Central memory CD4-positive, alpha-beta T cell (primary cell): ENCODE measurements at regions not wholly inside any gene's neighbourhood (a gene's known extent, or its start where the extent isn't known, plus 50 kb on each side); places are given as distances from the start of the nearest gene placed in this dataset.

Experiments
- DNase-seq: peaks from one replicate; pipeline ENCODE4 v3.0.0; 2022

DNA sequence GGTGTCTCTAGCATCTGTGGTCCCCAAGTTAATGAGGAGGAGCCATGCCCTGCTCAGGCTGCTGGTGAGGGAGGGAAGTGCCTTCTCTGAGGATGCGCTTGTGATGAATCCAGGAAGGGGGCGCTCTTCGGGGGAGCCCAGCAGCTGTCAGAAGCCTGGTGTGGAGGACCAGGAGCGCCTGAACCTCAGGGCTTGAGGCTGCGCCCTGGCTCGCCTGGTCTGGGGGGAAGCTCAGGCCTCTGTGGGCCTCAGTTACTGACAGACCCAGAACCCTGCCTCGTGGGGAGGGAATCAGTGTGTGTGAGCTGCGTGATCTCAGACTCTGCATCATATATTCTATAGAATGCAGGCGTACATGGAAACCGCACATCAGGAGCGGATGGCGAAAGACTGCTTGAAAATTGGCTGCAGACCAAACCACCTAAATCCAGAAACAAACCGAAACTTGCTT is 126.1 kb downstream of the SEC14L1 start:
- DNase-seq, result no peak

GRCh38 chr17:77269696-77270681 is 129.2 kb downstream of the SEC14L1 start:
- DNase-seq, result no peak

DNA sequence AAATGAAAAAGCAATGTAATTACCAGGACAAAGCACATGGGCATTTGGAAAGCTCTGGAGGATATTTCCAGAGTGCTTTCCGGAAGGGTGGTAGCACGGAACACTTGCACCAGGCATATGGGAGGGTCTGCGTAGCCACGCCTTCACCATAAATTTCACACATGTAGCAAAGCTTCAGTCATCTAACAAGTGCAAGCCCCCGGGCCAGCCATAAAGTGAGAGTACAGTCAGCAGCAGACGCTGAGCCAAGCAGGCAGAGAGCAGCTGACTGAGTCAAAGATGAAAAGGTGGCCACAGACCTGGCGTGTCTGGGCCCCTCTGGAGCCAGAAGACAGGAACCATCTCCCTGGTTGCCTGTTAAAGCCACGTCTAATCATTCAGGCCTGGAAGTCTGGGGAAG is 130.6 kb downstream of the SEC14L1 start:
- no peak for DNase-seq

DNA sequence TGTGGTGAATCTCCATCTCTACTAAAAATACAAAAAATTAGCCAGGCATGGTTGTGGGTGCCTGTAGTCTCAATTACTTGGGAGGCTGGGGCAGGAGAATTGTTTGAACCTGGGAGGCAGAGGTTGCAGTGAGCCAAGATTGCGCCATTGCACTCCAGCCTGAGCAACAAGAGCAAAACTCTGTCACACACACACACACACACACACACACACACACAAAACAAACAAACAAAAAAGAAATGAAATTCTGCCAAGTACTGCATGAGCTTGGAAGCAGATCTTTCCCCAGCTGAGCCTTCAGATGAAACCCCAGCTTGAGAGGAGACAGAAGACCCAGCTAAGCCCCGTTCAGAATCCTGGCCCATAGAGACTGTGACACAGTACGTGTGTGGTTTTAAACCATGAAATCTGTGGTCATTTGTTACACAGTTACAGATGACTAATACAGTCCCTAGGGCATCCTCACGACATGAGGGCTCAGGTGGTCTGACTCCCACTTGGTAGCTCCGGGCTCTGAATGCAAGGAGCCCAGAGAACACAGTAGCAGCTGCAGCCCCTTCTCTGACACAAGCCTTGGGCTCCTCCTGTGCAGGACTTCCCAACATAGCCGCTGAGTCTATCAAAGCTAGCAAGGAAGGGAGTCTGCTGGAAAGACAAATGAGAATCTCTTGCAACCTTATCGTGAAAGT is 132.8 kb downstream of the SEC14L1 start:
- no peak for DNase-seq

GRCh38 chr17:77274096-77274845 is 133.5 kb downstream of the SEC14L1 start:
- no peak for DNase-seq

DNA sequence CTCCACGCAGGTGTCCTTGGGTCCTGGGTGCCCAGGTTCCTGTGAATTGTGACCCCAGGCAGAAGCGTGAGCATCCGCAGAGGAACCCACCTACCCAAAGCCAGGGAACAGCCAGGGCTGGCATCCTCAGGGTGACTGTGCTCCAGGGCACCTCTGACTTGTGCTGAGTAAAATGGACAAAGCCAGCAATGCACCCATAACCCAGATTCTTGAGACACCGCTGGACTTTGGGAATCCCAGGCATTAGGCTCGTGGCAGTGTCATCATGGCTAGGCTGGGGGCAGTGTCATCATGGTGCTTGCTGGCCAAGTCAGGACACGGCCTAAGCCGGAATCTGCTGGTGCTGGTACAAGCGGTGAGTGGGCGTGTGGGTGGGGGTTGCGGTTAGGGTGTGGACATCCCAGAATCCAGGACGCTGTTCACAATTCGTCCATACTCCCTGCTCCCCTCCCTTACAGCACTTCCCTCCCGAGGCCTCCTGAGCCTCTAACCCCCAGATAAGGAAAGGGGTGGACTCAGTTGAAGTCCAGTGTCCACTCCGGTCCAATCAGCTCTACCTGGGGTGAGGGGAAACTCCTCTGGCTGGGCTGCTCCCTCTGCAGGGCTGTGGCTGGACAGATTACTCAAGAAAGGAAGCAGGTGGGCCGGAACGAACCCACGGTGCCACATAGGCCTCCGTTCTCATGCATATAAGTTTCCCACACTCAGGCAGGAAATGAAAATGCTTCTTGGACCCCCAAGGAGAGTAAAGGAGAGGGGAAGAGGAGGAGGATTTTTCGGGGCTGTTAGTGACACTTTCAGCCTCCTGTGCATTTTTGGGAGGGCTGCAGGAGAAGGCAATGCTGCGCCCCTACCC is 138.9 kb downstream of the SEC14L1 start:
- DNase-seq, result no peak

- DNase-seq, result no peak
Observed at GRCh38 chr17:77280304-77281121, 139.7 kb downstream of the SEC14L1 start.

- peak; percentile 64 for DNase-seq
Observed at GRCh38 chr17:77281122-77281903, 140.5 kb downstream of the SEC14L1 start.

- no peak for DNase-seq
Observed at GRCh38 chr17:77281904-77282367, 141.2 kb downstream of the SEC14L1 start.

DNA sequence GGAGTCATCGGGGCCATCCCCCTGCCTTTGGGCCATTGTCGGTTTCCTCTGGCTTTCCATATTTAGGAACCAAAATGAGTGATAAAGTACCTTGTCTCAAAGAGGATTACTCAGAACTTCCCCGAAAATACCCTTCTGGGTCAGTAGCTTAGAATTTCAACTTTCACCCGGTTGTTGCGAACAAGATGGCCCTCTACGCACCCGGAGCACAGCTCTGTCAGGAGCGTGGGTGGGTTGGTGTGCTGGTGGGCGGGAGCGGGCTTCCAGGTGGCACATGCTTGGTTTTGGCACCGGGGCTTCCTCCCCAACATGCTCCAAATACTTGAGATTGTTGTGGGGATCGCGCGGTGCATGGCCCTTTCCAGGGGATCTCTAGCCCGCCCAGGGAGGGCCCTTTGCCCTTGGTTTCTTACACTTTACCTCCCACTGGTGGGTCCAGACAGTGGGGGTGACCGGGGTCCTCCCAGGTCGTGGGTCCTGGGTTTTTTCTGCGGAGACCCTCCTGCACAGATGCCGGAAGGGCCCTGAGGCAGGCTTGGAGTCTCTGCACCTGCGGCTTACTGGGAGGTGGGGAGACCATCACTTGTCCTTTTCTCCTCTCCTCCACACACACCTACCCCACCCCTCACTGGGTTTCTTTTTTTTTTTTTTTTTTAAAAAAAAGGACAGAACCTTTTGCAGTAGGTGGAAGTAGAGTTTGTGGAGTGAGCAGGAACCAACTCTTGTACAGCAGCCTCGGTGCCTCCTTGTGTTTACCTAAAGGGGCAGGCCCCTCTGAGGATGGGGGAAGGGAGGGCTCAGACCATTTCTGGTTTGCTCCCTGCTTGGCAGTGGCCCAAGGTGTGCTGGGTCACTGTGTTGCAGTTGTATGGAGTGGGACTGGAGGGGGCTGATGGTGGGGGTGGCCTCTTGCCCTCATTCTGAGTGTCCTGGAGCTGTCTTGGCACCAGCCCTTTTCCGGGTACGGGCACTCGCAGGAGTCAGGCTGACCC is 142.1 kb downstream of the SEC14L1 start:
- DNase-seq, result no peak

- no peak for DNase-seq
Observed at GRCh38 chr17:77284023-77284617, 143.4 kb downstream of the SEC14L1 start.

GRCh38 chr17:77285594-77286390 is 145.0 kb downstream of the SEC14L1 start:
- no peak for DNase-seq

DNA sequence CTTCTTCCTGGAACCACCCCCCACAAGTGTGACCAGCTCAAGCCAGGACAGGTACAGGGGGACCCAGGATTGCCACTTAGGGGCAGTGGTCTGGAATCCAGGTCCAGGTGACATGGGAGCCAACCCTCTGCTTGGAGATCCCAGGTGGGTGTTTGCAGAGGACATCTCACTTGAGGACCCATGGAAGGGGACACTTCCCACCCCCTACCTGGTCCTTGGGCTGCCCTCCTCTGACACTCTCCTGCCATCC is 145.5 kb downstream of the SEC14L1 start:
- no peak for DNase-seq

DNA sequence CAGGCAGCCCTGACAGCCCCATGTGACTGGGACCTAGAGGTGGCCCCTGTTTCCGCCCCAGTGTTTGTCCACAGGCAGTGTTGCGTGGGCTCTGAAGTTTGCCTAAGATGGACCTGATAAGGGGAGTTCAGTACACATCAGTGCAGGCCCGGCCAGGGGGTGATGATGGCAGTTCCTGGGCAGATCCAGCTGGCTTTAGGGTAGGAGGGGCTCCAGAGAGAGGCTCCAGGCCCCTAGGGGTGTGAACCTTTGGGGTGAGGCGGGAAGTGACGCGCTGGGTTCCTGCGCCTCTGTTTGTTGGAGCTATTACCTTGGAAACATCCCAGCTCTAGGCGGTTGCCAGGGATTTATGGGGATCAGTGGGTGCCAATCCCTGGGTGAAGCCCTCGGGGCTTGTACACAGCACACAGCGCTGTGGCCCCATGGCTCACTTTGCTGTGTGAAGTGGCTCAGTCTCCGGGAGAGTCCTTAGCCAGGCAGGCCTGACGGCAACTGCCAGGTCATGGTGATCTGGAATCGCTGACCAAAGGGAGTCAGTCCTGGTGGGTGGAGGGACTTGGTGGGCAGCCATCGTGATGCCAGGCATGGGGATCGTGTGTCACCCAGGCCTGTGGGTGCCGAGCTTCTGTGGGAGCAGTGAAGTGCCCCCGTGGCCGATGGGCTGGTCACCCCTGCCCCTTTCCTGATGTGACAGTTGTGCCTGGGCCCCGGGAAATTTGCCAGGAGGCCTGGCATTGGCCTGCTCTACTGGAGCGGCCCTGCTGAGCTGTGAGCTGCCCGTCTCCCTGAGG is 146.1 kb downstream of the SEC14L1 start:
- no peak for DNase-seq

GRCh38 chr17:77287432-77288068 is 146.8 kb downstream of the SEC14L1 start:
- DNase-seq, result no peak

GRCh38 chr17:77288115-77288619 is 147.4 kb downstream of the SEC14L1 start:
- no peak for DNase-seq
